K562 (cell line): ENCODE measurements at regions not wholly inside any gene's neighbourhood (a gene's known extent, or its start where the extent isn't known, plus 50 kb on each side); places are given as distances from the start of the nearest gene placed in this dataset.

ENCODE experiments used
- ATAC-seq: fragments of 200-7000 bp; cut with Tn5 transposase; 3 replicates; pipeline ENCODE4 v1.9.1; 2020; ENCODE audit warnings: moderate library complexity
- BruUV-seq: library from RNA; stranded (reverse); fragments of 400-500 nt; replicated peaks from 2 replicates; lab custom pipeline; 2021; lab: Mats Ljungman, UMichigan
- CTCF ChIA-PET: fragments of 300-600 bp; formaldehyde crosslinking; extraction: SDS; loops from one replicate; lab custom pipeline; 2021; ENCODE audit warnings: low intra/inter-chr PET ratio; lab: Yijun Ruan, JAX
- POLR2A ChIA-PET: fragments of 300-600, 350-650 bp; sonication (Branson Sonifier 250); formaldehyde crosslinking; extraction: SDS; loops from one replicate; lab custom pipeline; 2021; ENCODE audit warnings: antibody characterized with exemption, inconsistent platforms; lab: Yijun Ruan, JAX
- DNase-seq, 4 experiments: peaks; one replicate each; pipeline versions ENCODE4 v3.0.0 to v3.0.0-alpha.2; 2011 to 2018; ENCODE audit warnings: low spot score in 3 of 4, mixed read lengths in 3 of 4; ENCODE audit errors: extremely low read depth in 1 of 4
- FAIRE-seq: peaks from 2 replicates; lab custom pipeline; 2011; peaks lifted over from hg19 to GRCh38; lab: Jason Lieb, UNC
- H2AFZ ChIP-seq: 2 replicates; pipeline ENCODE4 v1.6.0; 2011; ENCODE audit warnings: low read depth, low read length, control low read depth, inconsistent platforms
- H3K27ac ChIP-seq: fragments of 200-600 bp; 3 replicates; pipeline ENCODE4 v1.8.0; 2011; ENCODE audit warnings: low read depth, mild to moderate bottlenecking, control low read depth, inconsistent platforms, low read length, moderate library complexity, mixed read lengths; ENCODE audit errors: extremely low read depth
- H3K27me3 ChIP-seq, 2 experiments: fragments of 300-600 bp in 1 of 2; 2 replicates in 1 of 2; 3 replicates in 1 of 2; pipeline versions ENCODE4 v1.6.0 to v1.8.0; 2011; ENCODE audit warnings: inconsistent platforms in 2 of 2, low read length in 2 of 2, mild to moderate bottlenecking in 1 of 2, mixed read lengths in 1 of 2, moderate library complexity in 1 of 2; ENCODE audit not compliant: control insufficient read depth in 2 of 2, insufficient read depth in 2 of 2
- H3K36me3 ChIP-seq: fragments of 300-600 bp; 3 replicates; pipeline ENCODE4 v1.8.0; 2011; ENCODE audit warnings: mild to moderate bottlenecking, low read length, inconsistent platforms; ENCODE audit not compliant: control insufficient read depth, insufficient read depth
- H3K4me1 ChIP-seq, 2 experiments: fragments of 200-600 bp in 1 of 2; replicated peaks in 1 of 2; 2 replicates in 1 of 2; 3 replicates in 1 of 2; pipeline versions ENCODE4 v1.5.1 to v1.8.0; 2011; ENCODE audit warnings: inconsistent platforms in 2 of 2, low read length in 2 of 2, mild to moderate bottlenecking in 1 of 2, mixed read lengths in 1 of 2, moderate library complexity in 1 of 2; ENCODE audit not compliant: control insufficient read depth in 2 of 2, insufficient read depth in 2 of 2
- H3K4me2 ChIP-seq: 2 replicates; pipeline ENCODE4 v1.6.1; 2011; ENCODE audit warnings: low read length, control low read depth, inconsistent platforms, mixed read lengths; ENCODE audit not compliant: insufficient read depth
- H3K4me3 ChIP-seq: fragments of 200-600 bp; sonication (generic), shearing (Covaris generic); 2 replicates; pipeline ENCODE4 v1.5.1; 2016; ENCODE audit warnings: control low read depth, inconsistent platforms
- H3K79me2 ChIP-seq: fragments of 200-600 bp; 3 replicates; pipeline ENCODE4 v1.8.0; 2011; ENCODE audit warnings: low read length, inconsistent platforms; ENCODE audit not compliant: control insufficient read depth, insufficient read depth
- H3K9ac ChIP-seq, 2 experiments: 2 replicates each; pipeline versions ENCODE4 v1.6.0 to v1.6.1; 2011; ENCODE audit warnings: low read depth in 2 of 2, low read length in 2 of 2, control low read depth in 1 of 2, inconsistent platforms in 1 of 2, mild to moderate bottlenecking in 1 of 2, mixed read lengths in 1 of 2; ENCODE audit not compliant: insufficient read depth in 1 of 2
- H3K9me1 ChIP-seq: one replicate; pipeline ENCODE4 v1.6.0; 2011; ENCODE audit warnings: inconsistent platforms, mild to moderate bottlenecking, low read length, moderate library complexity; ENCODE audit not compliant: control insufficient read depth, insufficient read depth
- H3K9me3 ChIP-seq: replicated peaks from 2 replicates; pipeline ENCODE4 v1.5.1; 2011; ENCODE audit warnings: low read depth, low read length, inconsistent platforms; ENCODE audit not compliant: control insufficient read depth, insufficient read depth
- H4K20me1 ChIP-seq: replicated peaks from 2 replicates; pipeline ENCODE4 v1.6.1; 2011; ENCODE audit warnings: low read length, inconsistent platforms, mixed read lengths; ENCODE audit not compliant: control insufficient read depth, insufficient read depth
- CREB1 ChIP-seq, 2 experiments: sonication (generic) in 1 of 2; formaldehyde crosslinking in 1 of 2; IDR thresholded peaks; 2 replicates each; pipeline versions ENCODE4 v1.6.1 to v1.8.0; 2012 to 2022; ENCODE audit warnings: inconsistent platforms in 1 of 2, mild to moderate bottlenecking in 1 of 2, missing genetic modification reagents in 1 of 2, moderate library complexity in 1 of 2
- DDX20 ChIP-seq: fragments of 450-650 bp; IDR thresholded peaks from 2 replicates; pipeline ENCODE4 v1.6.1; 2016; ENCODE audit warnings: missing genetic modification characterization, low read depth, mild to moderate bottlenecking, missing compliant biosample characterization, moderate library complexity
- DEAF1 ChIP-seq: fragments of 450-650 bp; formaldehyde crosslinking; IDR thresholded peaks from 2 replicates; pipeline ENCODE4 v1.4.0; 2020; ENCODE audit warnings: mild to moderate bottlenecking, moderate library complexity
- EZH2 ChIP-seq: IDR thresholded peaks from 2 replicates; pipeline ENCODE4 v1.6.1; 2012; ENCODE audit warnings: low read depth, mild to moderate bottlenecking, inconsistent platforms, low read length, borderline replicate concordance
- FIP1L1 ChIP-seq: fragments of 200-400 bp; formaldehyde crosslinking; IDR thresholded peaks from 2 replicates; pipeline ENCODE4 v1.6.1; 2018; ENCODE audit warnings: mild to moderate bottlenecking, low read depth, low read length; ENCODE audit not compliant: poor library complexity, severe bottlenecking
- ILK ChIP-seq: fragments of 450-650 bp; IDR thresholded peaks from 2 replicates; pipeline ENCODE4 v1.6.1; 2016; ENCODE audit warnings: missing genetic modification characterization, low read depth, mild to moderate bottlenecking, missing compliant biosample characterization, moderate library complexity, borderline replicate concordance
- JUNB ChIP-seq: fragments of 450-650 bp; formaldehyde crosslinking; conservative IDR thresholded peaks from 2 replicates; pipeline ENCODE4 v1.4.0; 2020; ENCODE audit warnings: mild to moderate bottlenecking
- LARP7 ChIP-seq: fragments of 450-650 bp; IDR thresholded peaks from 2 replicates; pipeline ENCODE4 v1.6.1; 2016
- NFATC3 ChIP-seq: fragments of 450-650 bp; IDR thresholded peaks from 2 replicates; pipeline ENCODE4 v1.6.1; 2017; ENCODE audit warnings: mild to moderate bottlenecking
- POLR2AphosphoS5 ChIP-seq: IDR thresholded peaks from 2 replicates; pipeline ENCODE4 v1.6.1; 2011; ENCODE audit warnings: mild to moderate bottlenecking, low read depth, low read length, moderate library complexity; ENCODE audit not compliant: control insufficient read depth, insufficient read depth
- SAFB ChIP-seq: fragments of 200-400 bp; formaldehyde crosslinking; IDR thresholded peaks from 2 replicates; pipeline ENCODE4 v1.6.1; 2017; ENCODE audit warnings: low read depth, low read length, borderline replicate concordance
- ZNF239 ChIP-seq: fragments of 250-450 bp; sonication (Bioruptor Pico); IDR thresholded peaks from 2 replicates; pipeline ENCODE4 v1.4.0; 2020; ENCODE audit warnings: mild to moderate bottlenecking
- ZNF311 ChIP-seq: fragments of 250-450 bp; sonication (Bioruptor Pico); IDR thresholded peaks from 2 replicates; pipeline ENCODE4 v1.4.0; 2020; ENCODE audit warnings: mild to moderate bottlenecking, moderate library complexity
- WGBS: fragments of 100-300 bp; shearing (Covaris generic); methylation state at CpG from one replicate; pipeline ENCODE4 v1.1.6; 2016; ENCODE audit warnings: low coverage, mixed read lengths; ENCODE audit not compliant: insufficient coverage; ENCODE audit errors: missing lambda C conversion rate; 5-methylcytosine and 5-hydroxymethylcytosine counted together
- in situ Hi-C: fragments of 300-500 bp; cut with MboI; formaldehyde crosslinking; loops from 4 replicates; pipeline ENCODE4 v1.15.0; 2018; ENCODE audit warnings: inconsistent platforms, mixed read lengths
- intact Hi-C: fragments of 100-400 bp; cut with micrococcal nuclease; formaldehyde crosslinking; loops from 2 replicates; pipeline ENCODE4 v1.14.2; 2022
- TF ChIP-seq, protein P1 (sequence below): fragments of 250-450 bp; sonication (Bioruptor Pico); IDR thresholded peaks from 2 replicates; pipeline ENCODE4 v1.5.1; 2021; ENCODE audit warnings: mild to moderate bottlenecking

DNA sequence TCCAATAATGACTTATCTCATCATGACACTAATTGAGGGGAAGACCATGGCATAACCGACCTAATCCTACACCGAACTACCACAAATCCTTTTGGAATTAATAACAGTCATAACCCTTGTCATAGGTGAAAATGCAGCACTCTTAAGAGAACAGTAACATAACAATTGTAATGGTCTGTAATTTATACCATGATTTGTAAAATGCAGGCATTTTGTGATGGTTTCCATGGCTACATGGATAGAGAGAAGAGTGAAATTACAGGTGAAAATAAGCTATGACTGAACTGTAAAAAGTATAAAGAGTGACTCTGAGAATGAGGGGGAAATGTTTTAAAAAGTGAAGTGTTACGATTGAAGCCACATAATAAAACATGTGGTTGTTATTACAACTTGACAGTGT, 494.1 kb upstream of the SLC39A10 start:
- TF ChIP-seq ZNF311 (CRISPR knock-in tag), result no peak
- no peak for TF ChIP-seq NFATC3
- TF ChIP-seq EZH2, result no peak
- no peak for TF ChIP-seq SAFB
- TF ChIP-seq DDX20 (tag), result no peak
- TF ChIP-seq CREB1 (IDR thresholded peaks at IDR 0.05), result no peak
- no peak for TF ChIP-seq CREB1 (CRISPR knock-in tag; IDR thresholded peaks at IDR 0.05)
- TF ChIP-seq JUNB, result no peak
- no peak for TF ChIP-seq ILK
- TF ChIP-seq LARP7, result no peak
- TF ChIP-seq DEAF1 (CRISPR knock-in tag), result no peak
- no peak for TF ChIP-seq POLR2AphosphoS5
- TF ChIP-seq, protein P1, sequence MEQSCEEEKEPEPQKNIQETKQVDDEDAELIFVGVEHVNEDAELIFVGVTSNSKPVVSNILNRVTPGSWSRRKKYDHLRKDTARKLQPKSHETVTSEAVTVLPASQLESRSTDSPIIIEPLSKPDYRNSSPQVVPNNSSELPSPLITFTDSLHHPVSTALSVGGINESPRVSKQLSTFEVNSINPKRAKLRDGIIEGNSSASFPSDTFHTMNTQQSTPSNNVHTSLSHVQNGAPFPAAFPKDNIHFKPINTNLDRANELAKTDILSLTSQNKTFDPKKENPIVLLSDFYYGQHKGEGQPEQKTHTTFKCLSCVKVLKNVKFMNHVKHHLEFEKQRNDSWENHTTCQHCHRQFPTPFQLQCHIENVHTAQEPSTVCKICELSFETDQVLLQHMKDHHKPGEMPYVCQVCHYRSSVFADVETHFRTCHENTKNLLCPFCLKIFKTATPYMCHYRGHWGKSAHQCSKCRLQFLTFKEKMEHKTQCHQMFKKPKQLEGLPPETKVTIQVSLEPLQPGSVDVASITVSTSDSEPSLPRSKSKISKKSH (CRISPR knock-in tag), result no peak
- TF ChIP-seq ZNF239 (CRISPR knock-in tag), result no peak
- TF ChIP-seq FIP1L1, result no peak
- TF ChIP-seq, all 486 proteins: peak for 0
- Histone ChIP-seq H4K20me1 (no peaks in the 10 kb centered on the region), H2AFZ (no peak overlapping the region), H3K27ac (no peak overlapping the region), H3K4me2 (no peak overlapping the region), H3K9ac (no peak overlapping the region), H3K9me1 (no peaks in the 10 kb centered on the region), H3K4me1 (no peaks in the 10 kb centered on the region), H3K27me3 (no peaks in the 10 kb centered on the region), H3K36me3 (no peaks in the 10 kb centered on the region), H3K4me3 (no peak overlapping the region), H3K79me2 (no peaks in the 10 kb centered on the region), H3K9me3 (no peaks in the 10 kb centered on the region)
- WGBS, result 11% methylated on average over 3 of the region's 3 CpGs
- in situ Hi-C loops (no loop called here), intact Hi-C loops (no loop called here)
- FAIRE-seq, result no peak
- DNase-seq, result no peak
- BruUV-seq, result no TSS peak
- POLR2A ChIA-PET, result no interaction called here
- ATAC-seq, result no peak
- CTCF ChIA-PET, result no interaction called here
